ENCODE measurements at regions not wholly inside any gene's neighbourhood (a gene's known extent, or its start where the extent isn't known, plus 50 kb on each side); places are given as distances from the start of the nearest gene placed in this dataset.

GRCh38 chr5:67575087-67575486, 378.5 kb upstream of the CD180 start:
- TF ChIP-seq CTCF (conservative IDR thresholded peaks at IDR 0.05) = no peak
- TF ChIP-seq EZH2 (IDR thresholded peaks at IDR 0.05; ENCODE audit: low read depth) = no peak
